ENCODE measurements at regions not wholly inside any gene's neighbourhood (a gene's known extent, or its start where the extent isn't known, plus 50 kb on each side); places are given as distances from the start of the nearest gene placed in this dataset.

DNA sequence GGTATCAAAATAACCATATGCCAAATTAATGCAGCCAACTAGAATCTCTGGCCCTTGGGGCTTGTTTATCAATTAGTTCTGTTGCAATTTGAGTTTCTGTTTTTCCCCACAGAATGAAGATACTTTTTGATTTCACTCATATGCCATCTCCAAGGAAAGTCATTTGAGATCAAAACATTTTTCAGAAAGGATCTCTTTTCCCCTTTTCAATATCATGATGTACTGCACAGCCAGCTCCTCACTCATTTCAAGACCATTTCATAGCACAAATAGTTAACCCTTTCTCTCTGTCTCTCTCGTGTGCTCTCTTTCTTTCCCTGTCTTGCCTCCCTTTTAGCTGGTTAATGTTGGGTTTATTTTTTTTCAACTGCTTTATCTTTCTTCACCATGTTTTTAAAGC lies 387.3 kb downstream of the STK39 start:
- TF ChIP-seq EZH2 (IDR thresholded peaks at IDR 0.05) (no peak), POLR2AphosphoS5 (IDR thresholded peaks at IDR 0.05; ENCODE audit: borderline replicate concordance, low read depth, low read length) (no peak)
